ENCODE measurements at regions not wholly inside any gene's neighbourhood (a gene's known extent, or its start where the extent isn't known, plus 50 kb on each side); places are given as distances from the start of the nearest gene placed in this dataset.

GRCh38 chr10:44476409-44477045, 91.6 kb upstream of the CXCL12 start:
- no peak for DNase-seq (ENCODE audit: low read depth, low spot score)

- DNase-seq (ENCODE audit: low read depth, low spot score) = no peak
These were observed 92.1 kb upstream of the CXCL12 start for GRCh38 chr10:44477046-44477425.

DNA sequence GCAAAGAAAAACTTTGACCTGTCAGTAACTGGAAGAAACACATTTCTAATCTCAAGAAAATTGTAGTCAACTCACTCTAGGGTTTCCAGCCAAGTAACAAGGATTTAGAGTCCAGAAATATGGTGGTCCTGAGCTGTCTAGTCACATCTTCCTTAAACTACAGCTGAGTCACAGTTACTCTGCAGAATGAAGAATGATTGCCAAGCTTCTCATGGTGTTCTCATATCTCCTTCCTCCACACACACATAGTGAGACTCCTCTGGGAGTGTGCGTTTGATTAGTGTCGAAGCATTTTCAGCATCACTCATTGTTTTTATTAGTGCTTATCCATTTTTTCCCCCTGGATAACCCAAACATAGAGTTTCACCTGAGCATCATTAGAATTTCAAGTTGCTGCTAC, 93.1 kb upstream of the CXCL12 start:
- DNase-seq (ENCODE audit: low read depth, low spot score) = no peak

DNA sequence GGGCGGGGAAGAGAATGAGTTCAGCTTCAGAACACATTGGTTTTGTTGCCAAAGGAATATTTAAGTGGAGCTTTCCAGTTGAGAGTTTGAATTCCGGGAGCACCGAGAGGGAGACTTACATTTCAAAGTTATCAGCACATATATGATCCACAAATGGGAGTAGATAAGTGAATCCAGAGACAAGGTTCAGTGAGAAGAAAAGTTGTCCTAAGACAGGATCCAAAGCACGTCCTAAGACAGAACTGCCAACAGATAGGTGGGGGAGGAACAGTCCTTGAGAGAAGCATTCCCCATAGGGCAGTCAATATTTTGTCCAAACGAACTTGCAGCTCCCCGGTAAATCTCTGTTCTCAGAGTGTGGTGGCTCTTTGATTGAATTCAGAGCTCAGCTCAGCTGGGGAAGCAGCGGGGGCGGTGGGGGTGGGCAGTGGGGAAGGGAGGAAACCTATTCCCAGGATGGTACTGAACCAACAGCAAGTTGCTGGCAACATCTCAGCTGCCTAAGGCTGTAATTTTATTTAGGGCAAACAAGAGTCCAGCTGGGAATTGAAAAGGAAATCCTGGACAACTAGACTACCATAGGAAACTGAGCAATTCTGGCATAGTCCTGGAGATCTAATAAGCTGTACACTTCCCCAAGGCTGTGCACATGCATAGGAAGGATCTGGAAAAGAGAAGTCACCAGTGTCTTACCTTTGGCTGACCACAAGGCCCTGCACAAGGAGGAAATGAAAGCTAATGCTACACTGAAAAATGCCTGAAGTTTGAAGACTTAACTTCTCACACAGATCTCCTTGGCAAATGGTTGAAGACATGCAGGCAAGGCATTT, 94.2 kb upstream of the CXCL12 start:
- DNase-seq (ENCODE audit: low read depth, low spot score) = no peak

DNA sequence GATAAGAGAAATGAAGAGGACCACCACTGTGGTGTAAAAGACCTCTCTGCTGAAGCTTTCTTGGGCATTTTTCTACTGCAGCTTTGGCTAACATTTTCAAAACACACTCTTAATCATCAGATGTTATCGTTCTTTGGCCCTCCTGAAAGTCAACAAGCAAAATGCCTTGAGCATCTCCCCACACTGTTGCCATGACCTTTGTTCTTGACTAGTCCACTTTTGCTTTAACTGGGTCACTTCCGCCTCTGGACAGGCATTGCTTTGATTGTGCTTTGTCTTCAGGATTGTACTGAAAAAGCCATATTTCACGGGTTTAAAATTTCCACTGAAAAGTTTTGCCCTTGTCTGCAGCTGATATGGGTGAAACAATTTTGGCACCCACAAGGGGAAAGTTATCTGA, 107.8 kb upstream of the CXCL12 start:
- no peak for DNase-seq (ENCODE audit: low read depth, low spot score)

DNA sequence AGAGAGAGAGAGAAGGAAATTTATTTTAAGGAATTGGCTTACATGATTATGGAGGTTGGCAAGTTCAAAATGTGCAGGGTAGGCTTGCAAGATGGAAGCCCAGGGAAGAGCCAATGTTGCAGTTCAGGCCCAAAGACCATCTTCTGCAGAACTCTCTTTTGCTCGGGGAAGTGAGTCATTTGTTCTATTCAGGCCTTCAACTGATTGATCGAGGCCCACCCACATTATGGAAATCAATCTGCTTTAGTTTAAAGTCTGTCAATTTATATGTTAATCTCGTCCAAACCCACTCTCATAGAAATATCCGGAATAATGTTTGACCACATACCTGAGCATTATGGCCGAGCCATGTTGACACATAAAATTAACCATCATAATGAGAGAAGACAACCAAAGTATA, 113.3 kb upstream of the CXCL12 start:
- no peak for DNase-seq (ENCODE audit: low read depth, low spot score)

- no peak for DNase-seq (ENCODE audit: low read depth, low spot score)
These were observed 115.6 kb upstream of the CXCL12 start for GRCh38 chr10:44500451-44500850.

GRCh38 chr10:44506386-44506785, 121.5 kb upstream of the CXCL12 start:
- DNase-seq (ENCODE audit: low read depth, low spot score) = no peak

GRCh38 chr10:44510379-44511115, 125.7 kb upstream of the CXCL12 start:
- DNase-seq (ENCODE audit: low read depth, low spot score) = peak; percentile 51

GRCh38 chr10:44511166-44511565, 126.3 kb upstream of the CXCL12 start:
- no peak for DNase-seq (ENCODE audit: low read depth, low spot score)

DNA sequence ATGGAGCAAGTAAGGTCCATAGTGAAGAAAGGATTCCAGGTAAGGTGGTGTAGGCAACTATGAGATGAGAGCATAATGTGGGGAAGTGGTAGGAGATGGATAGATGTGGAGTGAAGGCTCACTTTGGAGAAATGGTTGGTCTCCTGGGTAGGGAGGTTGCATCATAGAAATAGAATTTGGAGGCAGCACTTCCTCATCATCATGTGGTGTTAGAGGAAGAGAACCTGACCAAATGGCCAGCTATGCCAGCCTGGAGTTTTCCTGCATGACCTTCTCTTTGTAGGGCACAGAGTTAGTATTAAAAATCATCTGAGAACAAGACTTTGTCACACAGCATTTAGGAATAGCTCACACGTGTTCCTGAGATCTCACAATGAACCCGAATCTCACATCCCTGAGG, 126.7 kb upstream of the CXCL12 start:
- DNase-seq (ENCODE audit: low read depth, low spot score) = no peak

DNA sequence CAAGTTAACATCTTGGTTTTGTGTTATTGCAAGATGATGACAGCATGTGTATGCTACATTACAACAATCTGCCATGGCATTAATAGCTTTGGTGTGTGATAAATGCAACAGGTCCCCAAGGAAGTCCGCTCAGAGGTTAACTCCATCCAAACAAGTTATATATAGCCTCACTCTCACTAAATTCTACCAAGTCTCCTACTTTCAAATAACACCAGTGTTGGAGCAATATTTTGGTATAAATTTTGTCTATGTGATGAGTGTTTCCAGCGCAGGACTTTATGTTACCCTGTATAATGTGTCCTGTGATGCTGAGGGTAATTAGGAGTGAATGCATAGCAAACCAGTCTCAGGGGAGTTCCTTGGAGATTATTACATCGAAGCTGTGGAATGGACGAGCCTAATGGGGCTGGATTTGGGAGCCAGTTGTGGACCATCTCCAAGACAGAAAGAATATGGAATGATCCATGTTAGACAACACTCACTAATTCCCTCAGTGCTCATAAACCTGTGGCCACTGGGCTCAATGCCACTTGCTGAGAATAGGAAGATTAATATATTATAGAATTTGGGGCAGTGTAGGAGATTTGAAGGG, 127.6 kb upstream of the CXCL12 start:
- DNase-seq (ENCODE audit: low read depth, low spot score) = no peak

DNA sequence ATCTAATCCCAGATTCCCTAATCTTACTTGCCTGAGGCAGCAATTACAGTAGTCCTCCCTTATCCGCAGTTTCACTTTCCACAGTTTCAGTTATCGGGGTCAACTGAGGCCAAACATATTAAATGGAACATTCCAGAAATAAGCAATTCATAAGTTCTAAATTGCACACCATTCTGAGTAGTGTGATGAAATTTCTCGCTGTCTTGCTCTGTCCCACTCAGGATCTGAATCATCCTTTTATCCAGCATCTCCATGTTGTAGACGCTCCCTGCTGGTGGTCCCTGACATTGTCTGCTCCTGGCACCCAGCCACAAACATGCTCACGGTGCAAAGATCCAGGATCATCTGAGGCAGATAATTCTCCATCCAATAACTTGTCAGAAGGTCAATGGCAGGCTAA, 128.7 kb upstream of the CXCL12 start:
- no peak for DNase-seq (ENCODE audit: low read depth, low spot score)

GRCh38 chr10:44516891-44517290, 132.0 kb upstream of the CXCL12 start:
- DNase-seq (ENCODE audit: low read depth, low spot score) = no peak

DNA sequence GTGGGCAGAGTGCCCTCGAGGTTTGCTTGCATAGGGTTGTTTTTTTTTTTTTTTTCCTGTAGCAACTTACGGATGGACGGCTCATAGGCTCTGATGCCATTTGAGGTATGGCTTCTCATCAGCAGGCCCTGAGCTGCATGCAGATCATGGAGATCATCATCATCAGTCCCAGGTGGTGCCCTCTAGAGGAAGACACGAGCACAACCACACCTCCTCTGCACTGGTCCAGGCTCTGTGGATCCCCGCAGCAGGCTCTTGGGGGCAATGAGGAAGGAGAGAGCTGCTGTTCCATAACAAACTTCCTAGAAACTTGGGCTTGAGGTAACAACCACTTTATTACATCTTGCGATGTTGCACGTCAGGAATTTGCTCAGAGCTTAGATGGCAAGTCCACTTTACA, 132.7 kb upstream of the CXCL12 start:
- no peak for DNase-seq (ENCODE audit: low read depth, low spot score)

DNA sequence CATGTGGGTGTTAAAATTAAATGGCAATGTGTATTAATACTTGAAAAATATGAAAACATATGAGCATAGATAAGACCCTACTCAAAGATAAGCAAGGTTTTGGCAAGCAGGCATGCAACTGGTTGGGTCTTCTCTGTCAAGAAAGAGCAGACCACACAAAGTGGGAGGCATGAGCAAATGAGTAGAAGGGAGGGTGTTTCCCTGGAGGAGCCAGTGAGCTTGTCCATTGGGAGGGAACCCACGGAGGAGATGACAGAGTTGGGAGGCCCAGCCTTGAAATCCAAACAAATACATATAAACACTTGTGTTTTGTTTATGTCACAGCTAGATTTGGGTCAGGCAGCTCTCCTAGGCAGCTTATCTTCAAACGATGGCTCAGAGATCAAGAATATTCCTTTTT, 134.5 kb upstream of the CXCL12 start:
- DNase-seq (ENCODE audit: low read depth, low spot score) = no peak

GRCh38 chr10:44520651-44521050, 135.8 kb upstream of the CXCL12 start:
- DNase-seq (ENCODE audit: low read depth, low spot score) = no peak

DNA sequence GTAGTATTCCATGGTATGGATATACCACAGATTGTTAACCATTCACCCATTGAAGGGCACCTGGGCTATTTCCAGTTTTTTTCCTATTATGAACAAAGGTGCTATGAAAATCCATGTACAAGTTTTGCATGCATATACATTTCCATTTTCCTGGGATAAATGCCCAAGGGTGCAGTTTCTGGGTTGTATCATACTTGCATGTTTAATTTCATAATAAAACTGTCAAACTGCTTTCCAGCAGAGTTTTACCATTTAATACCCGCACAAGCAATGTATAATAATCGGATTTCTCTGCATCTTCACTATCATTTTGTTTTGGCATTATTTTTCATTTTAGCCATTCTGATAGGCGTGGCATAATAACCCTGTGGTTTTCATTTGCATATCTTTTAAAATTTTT, 154.3 kb upstream of the CXCL12 start:
- DNase-seq (ENCODE audit: low read depth, low spot score) = no peak

- no peak for DNase-seq (ENCODE audit: low read depth, low spot score)
These were observed 167.8 kb upstream of the CXCL12 start for GRCh38 chr10:44552726-44553125.

- no peak for DNase-seq (ENCODE audit: low read depth, low spot score)
These were observed 172.8 kb upstream of the CXCL12 start for GRCh38 chr10:44557596-44558191.

DNA sequence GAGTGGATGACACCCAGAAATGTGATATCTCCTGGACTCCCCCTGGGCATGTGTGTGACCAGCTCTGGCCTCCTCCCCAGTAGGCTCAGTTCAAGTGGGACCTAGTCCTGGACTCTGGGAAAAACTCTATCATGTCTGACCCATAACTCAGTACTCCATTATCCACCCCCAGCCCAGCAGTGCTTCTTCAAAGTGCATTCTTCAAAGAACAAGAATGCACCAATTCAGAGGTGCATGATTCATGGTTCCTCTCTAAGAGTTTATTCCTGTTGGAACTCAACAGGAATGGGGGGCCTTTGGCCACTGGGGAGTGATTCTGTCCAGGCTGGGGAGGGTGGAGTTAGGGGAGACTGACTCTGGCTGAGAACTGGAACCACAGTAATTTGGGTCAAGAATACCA, 173.6 kb upstream of the CXCL12 start:
- no peak for DNase-seq (ENCODE audit: low read depth, low spot score)

DNA sequence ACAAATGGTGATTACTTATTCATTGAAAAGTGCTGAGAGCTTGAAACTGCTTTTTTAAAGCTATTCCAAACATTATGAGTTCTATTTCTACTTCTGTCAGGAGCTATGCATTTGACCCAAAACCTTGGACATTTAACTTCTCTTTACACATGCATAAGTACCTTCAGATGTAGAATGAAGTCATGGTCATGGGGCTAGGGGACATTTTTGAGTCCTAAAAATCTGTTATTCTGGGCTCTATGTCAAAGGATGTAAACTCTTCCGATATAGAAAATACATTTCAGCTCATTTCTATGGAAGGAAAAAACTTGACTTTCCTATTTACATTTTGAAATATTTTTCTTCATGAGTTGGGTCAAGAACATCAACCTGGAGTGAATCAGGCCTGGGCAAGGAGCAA, 179.5 kb upstream of the CXCL12 start:
- no peak for DNase-seq (ENCODE audit: low read depth, low spot score)

Data from astrocyte of the hippocampus (primary cell).